ENCODE measurements at regions not wholly inside any gene's neighbourhood (a gene's known extent, or its start where the extent isn't known, plus 50 kb on each side); places are given as distances from the start of the nearest gene placed in this dataset.

- Mint-ChIP-seq H3K27ac (no peak overlapping the region), H3K4me1 (no peaks in the 10 kb centered on the region), H3K27me3 (peaks cover 0 to 8% (median 0%) of the 10 kb centered on the region in 3 donors), H3K36me3 (no peaks in the 10 kb centered on the region), H3K4me3 (no peak overlapping the region), H3K9me3 (peaks cover 0 to 5% (median 1%) of the 10 kb centered on the region in 7 donors)
- ATAC-seq (ENCODE audit: low read depth in 2 of 2) (no peak), DNase-seq (no peak)
Observed at GRCh38 chr5:61994171-61994570, 311.8 kb upstream of the KIF2A start.

GRCh38 chr5:61995486-61995885 lies 310.5 kb upstream of the KIF2A start:
- no peaks in the 10 kb centered on the region for H3K4me1 Mint-ChIP-seq
- peaks cover 0 to 5% (median 0%) of the 10 kb centered on the region in 7 donors for H3K9me3 Mint-ChIP-seq
- H3K36me3 Mint-ChIP-seq: no peaks in the 10 kb centered on the region
- peaks cover 0 to 3% (median 0%) of the 10 kb centered on the region in 3 donors for H3K27me3 Mint-ChIP-seq
- H3K4me3 Mint-ChIP-seq: no peak overlapping the region
- H3K27ac Mint-ChIP-seq: no peak overlapping the region
- DNase-seq (no peak), ATAC-seq (ENCODE audit: low read depth in 2 of 2) (no peak)

GRCh38 chr5:61999371-61999770 lies 306.6 kb upstream of the KIF2A start:
- H3K4me3 Mint-ChIP-seq: no peak overlapping the region
- ATAC-seq (ENCODE audit: low read depth in 2 of 2) (no peak), DNase-seq (no peak)
- H3K36me3 Mint-ChIP-seq: no peaks in the 10 kb centered on the region
- no peaks in the 10 kb centered on the region for H3K4me1 Mint-ChIP-seq
- no peaks in the 10 kb centered on the region for H3K9me3 Mint-ChIP-seq
- peaks cover 0 to 6% (median 6%) of the 10 kb centered on the region in 3 donors for H3K27me3 Mint-ChIP-seq
- H3K27ac Mint-ChIP-seq: no peak overlapping the region

GRCh38 chr5:62000646-62001045 lies 305.4 kb upstream of the KIF2A start:
- H3K4me3 Mint-ChIP-seq: no peak overlapping the region
- no peaks in the 10 kb centered on the region for H3K4me1 Mint-ChIP-seq
- H3K9me3 Mint-ChIP-seq: peaks cover 0 to 2% (median 0%) of the 10 kb centered on the region in 7 donors
- DNase-seq (no peak), ATAC-seq (ENCODE audit: low read depth in 2 of 2) (no peak)
- H3K36me3 Mint-ChIP-seq: no peaks in the 10 kb centered on the region
- peaks cover 6 to 16% (median 8%) of the 10 kb centered on the region in 3 donors for H3K27me3 Mint-ChIP-seq
- no peak overlapping the region for H3K27ac Mint-ChIP-seq

GRCh38 chr5:62001640-62002039 lies 304.4 kb upstream of the KIF2A start:
- DNase-seq (no peak), ATAC-seq (ENCODE audit: low read depth in 2 of 2) (no peak)
- Mint-ChIP-seq H3K36me3 (no peaks in the 10 kb centered on the region), H3K4me3 (no peak overlapping the region), H3K27ac (no peak overlapping the region), H3K9me3 (peaks cover 0 to 2% (median 0%) of the 10 kb centered on the region in 7 donors), H3K4me1 (no peaks in the 10 kb centered on the region), H3K27me3 (peaks cover 6 to 15% (median 11%) of the 10 kb centered on the region in 3 donors)

- Mint-ChIP-seq H3K27ac (no peak overlapping the region), H3K36me3 (no peaks in the 10 kb centered on the region), H3K4me3 (no peak overlapping the region), H3K9me3 (peaks cover 0 to 2% (median 0%) of the 10 kb centered on the region in 7 donors), H3K4me1 (no peaks in the 10 kb centered on the region), H3K27me3 (peaks cover 6 to 15% (median 14%) of the 10 kb centered on the region in 3 donors)
- ATAC-seq (ENCODE audit: low read depth in 2 of 2) (no peak), DNase-seq (no peak)
Observed at GRCh38 chr5:62002436-62002835, 303.6 kb upstream of the KIF2A start.

- H3K9me3 Mint-ChIP-seq: peaks cover 0 to 5% (median 3%) of the 10 kb centered on the region in 7 donors
- H3K27ac Mint-ChIP-seq: no peak overlapping the region
- peaks cover 6 to 22% (median 18%) of the 10 kb centered on the region in 3 donors for H3K27me3 Mint-ChIP-seq
- H3K36me3 Mint-ChIP-seq: no peaks in the 10 kb centered on the region
- H3K4me3 Mint-ChIP-seq: no peak overlapping the region
- no peaks in the 10 kb centered on the region for H3K4me1 Mint-ChIP-seq
- DNase-seq: no peak
- ATAC-seq (ENCODE audit: low read depth in 2 of 2): no peak
Observed at GRCh38 chr5:62005551-62005950, 300.5 kb upstream of the KIF2A start.

- Mint-ChIP-seq H3K4me1 (no peaks in the 10 kb centered on the region), H3K9me3 (peaks cover 0 to 5% (median 3%) of the 10 kb centered on the region in 7 donors), H3K27me3 (peaks cover 3 to 22% (median 16%) of the 10 kb centered on the region in 3 donors), H3K36me3 (no peaks in the 10 kb centered on the region), H3K4me3 (no peak overlapping the region), H3K27ac (no peak overlapping the region)
- ATAC-seq (ENCODE audit: low read depth in 2 of 2) (no peak), DNase-seq (no peak)
Observed at GRCh38 chr5:62007457-62007856, 298.5 kb upstream of the KIF2A start.

- ATAC-seq (ENCODE audit: low read depth in 2 of 2): no peak
Observed at GRCh38 chr5:62011089-62011664, 294.8 kb upstream of the KIF2A start.

GRCh38 chr5:62017092-62017491 lies 288.9 kb upstream of the KIF2A start:
- ATAC-seq (ENCODE audit: low read depth in 2 of 2) (no peak), DNase-seq (no peak)
- Mint-ChIP-seq H3K27me3 (no peaks in the 10 kb centered on the region), H3K27ac (no peak overlapping the region), H3K36me3 (no peaks in the 10 kb centered on the region), H3K4me1 (no peaks in the 10 kb centered on the region), H3K9me3 (peaks cover 0 to 8% (median 2%) of the 10 kb centered on the region in 7 donors), H3K4me3 (no peak overlapping the region)

More at GRCh38 chr5:62011089-62011664, 294.8 kb upstream of the KIF2A start:
- DNase-seq: no peak
- no peaks in the 10 kb centered on the region for H3K36me3 Mint-ChIP-seq
- no peak overlapping the region for H3K4me3 Mint-ChIP-seq
- no peaks in the 10 kb centered on the region for H3K4me1 Mint-ChIP-seq
- no peak overlapping the region for H3K27ac Mint-ChIP-seq
- peaks cover 0 to 6% (median 2%) of the 10 kb centered on the region in 7 donors for H3K9me3 Mint-ChIP-seq
- peaks cover 0 to 11% (median 4%) of the 10 kb centered on the region in 3 donors for H3K27me3 Mint-ChIP-seq

- DNase-seq (no peak), ATAC-seq (ENCODE audit: low read depth in 2 of 2) (no peak)
- Mint-ChIP-seq H3K9me3 (peaks cover 5 to 43% (median 14%) of the 10 kb centered on the region in 7 donors), H3K4me1 (no peaks in the 10 kb centered on the region), H3K27ac (no peak overlapping the region), H3K4me3 (no peak overlapping the region), H3K27me3 (peaks cover 0 to 4% (median 0%) of the 10 kb centered on the region in 3 donors), H3K36me3 (no peaks in the 10 kb centered on the region)
Observed at GRCh38 chr5:62029303-62029702, 276.7 kb upstream of the KIF2A start.

GRCh38 chr5:62030326-62030725 lies 275.7 kb upstream of the KIF2A start:
- Mint-ChIP-seq H3K36me3 (no peaks in the 10 kb centered on the region), H3K4me1 (no peaks in the 10 kb centered on the region), H3K9me3 (peaks cover 8 to 35% (median 12%) of the 10 kb centered on the region in 7 donors), H3K27ac (no peak overlapping the region), H3K27me3 (peaks cover 0 to 4% (median 0%) of the 10 kb centered on the region in 3 donors), H3K4me3 (no peak overlapping the region)
- ATAC-seq (ENCODE audit: low read depth in 2 of 2): no peak
- no peak for DNase-seq

GRCh38 chr5:62038024-62038423 lies 268.0 kb upstream of the KIF2A start:
- Mint-ChIP-seq H3K27ac (no peak overlapping the region), H3K27me3 (no peaks in the 10 kb centered on the region), H3K4me3 (no peak overlapping the region), H3K36me3 (peaks cover 0 to 7% of the 10 kb centered on the region in 2 donors), H3K9me3 (peaks cover 2 to 12% (median 6%) of the 10 kb centered on the region in 7 donors), H3K4me1 (no peaks in the 10 kb centered on the region)
- DNase-seq: no peak
- ATAC-seq (ENCODE audit: low read depth in 2 of 2): no peak

GRCh38 chr5:62041156-62041756 lies 264.8 kb upstream of the KIF2A start:
- H3K4me1 Mint-ChIP-seq: no peaks in the 10 kb centered on the region
- ATAC-seq (ENCODE audit: low read depth in 2 of 2) (no peak), DNase-seq (no peak)
- no peak overlapping the region for H3K27ac Mint-ChIP-seq
- no peak overlapping the region for H3K4me3 Mint-ChIP-seq
- peaks cover 1 to 6% (median 2%) of the 10 kb centered on the region in 7 donors for H3K9me3 Mint-ChIP-seq
- peaks cover 0 to 3% of the 10 kb centered on the region in 2 donors for H3K36me3 Mint-ChIP-seq
- H3K27me3 Mint-ChIP-seq: no peaks in the 10 kb centered on the region

All from naive B cell (primary cell).